GM21717 (cell line): ENCODE measurements at regions not wholly inside any gene's neighbourhood (a gene's known extent, or its start where the extent isn't known, plus 50 kb on each side); places are given as distances from the start of the nearest gene placed in this dataset.
"Not testable (repeated sequence)": the region's sequence is repeated elsewhere in the genome, so short reads cannot be mapped to it uniquely, and the experiment has no call there.

Experiments used
- ATAC-seq: cut with Tn5 transposase; IDR thresholded peaks from one replicate; pipeline ENCODE4 v1.9.1; 2021; ENCODE audit warnings: mild to moderate bottlenecking, moderate library complexity; ENCODE audit not compliant: unreplicated experiment

- not testable (repeated sequence) for ATAC-seq
Observed at GRCh38 chr5:6241056-6241455, 137.3 kb downstream of the MED10 start.

- ATAC-seq, result peak; percentile 84
Observed at GRCh38 chr5:6236858-6237481, 141.4 kb downstream of the MED10 start.

- peak; percentile 17 for ATAC-seq
Observed at GRCh38 chr5:6236170-6236793, 142.1 kb downstream of the MED10 start.

- no peak for ATAC-seq
Observed at GRCh38 chr5:6235726-6236125, 142.6 kb downstream of the MED10 start.

GRCh38 chr5:6228257-6229250 lies 149.8 kb downstream of the MED10 start:
- ATAC-seq, result no peak

GRCh38 chr5:6225121-6225607 lies 153.2 kb downstream of the MED10 start:
- no peak for ATAC-seq

- ATAC-seq, result no peak
Observed at GRCh38 chr5:6224406-6224805, 153.9 kb downstream of the MED10 start.

- ATAC-seq, result no peak
Observed at GRCh38 chr5:6222899-6223298, 155.4 kb downstream of the MED10 start.

- ATAC-seq, result no peak
Observed at GRCh38 chr5:6222121-6222520, 156.2 kb downstream of the MED10 start.

GRCh38 chr5:6221141-6221626 lies 157.2 kb downstream of the MED10 start:
- ATAC-seq, result no peak

GRCh38 chr5:6220346-6221088 lies 157.8 kb downstream of the MED10 start:
- ATAC-seq, result no peak

- no peak for ATAC-seq
Observed at GRCh38 chr5:6218517-6218916, 159.8 kb downstream of the MED10 start.

- no peak for ATAC-seq
Observed at GRCh38 chr5:6218116-6218515, 160.2 kb downstream of the MED10 start.

- ATAC-seq, result no peak
Observed at GRCh38 chr5:6216471-6217075, 161.8 kb downstream of the MED10 start.

- no peak for ATAC-seq
Observed at GRCh38 chr5:6215891-6216290, 162.5 kb downstream of the MED10 start.

GRCh38 chr5:6212244-6212643 lies 166.1 kb downstream of the MED10 start:
- no peak for ATAC-seq

GRCh38 chr5:6206501-6206900 lies 171.8 kb downstream of the MED10 start:
- ATAC-seq, result no peak

- no peak for ATAC-seq
Observed at GRCh38 chr5:6202968-6203365, 175.4 kb downstream of the MED10 start.

- ATAC-seq, result no peak
Observed at GRCh38 chr5:6202149-6202967, 176.0 kb downstream of the MED10 start.
